ACHN (cell line): ENCODE measurements at regions not wholly inside any gene's neighbourhood (a gene's known extent, or its start where the extent isn't known, plus 50 kb on each side); places are given as distances from the start of the nearest gene placed in this dataset.
"Not testable (repeated sequence)": the region's sequence is repeated elsewhere in the genome, so short reads cannot be mapped to it uniquely, and the experiment has no call there.

Source experiments
- DNase-seq: peaks from one replicate; pipeline ENCODE4 v3.0.0-alpha.2; 2015
- in situ Hi-C: cut with HindIII; loops from 2 replicates; pipeline ENCODE4 v1.10.0; 2017; ENCODE audit warnings: low sequenced_read_pairs, low pct_ligation_motif_present, low pct_unique_long_range_greater_than_20kb

DNA sequence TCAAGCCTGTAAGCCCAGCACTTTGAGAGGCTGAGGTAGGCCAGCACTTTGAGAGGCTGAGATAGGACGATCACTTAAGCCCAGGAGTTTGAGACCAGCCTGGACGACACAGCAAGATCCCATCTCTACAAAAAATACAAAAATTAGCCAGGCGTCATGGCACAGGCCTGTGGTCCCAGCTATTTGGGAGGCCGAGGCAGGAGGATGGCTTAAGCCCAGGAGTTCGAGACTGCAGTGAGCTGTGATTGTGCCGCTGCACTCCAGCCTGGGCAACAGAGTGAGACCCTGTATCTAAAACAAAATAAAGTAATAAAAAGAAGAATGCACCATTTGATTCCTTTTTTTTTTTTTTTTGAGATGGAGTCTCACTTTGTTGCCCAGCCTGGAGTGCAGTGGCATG lies 76.4 kb upstream of the NCOR2 start:
- DNase-seq, in situ Hi-C loops: not testable (repeated sequence)

DNA sequence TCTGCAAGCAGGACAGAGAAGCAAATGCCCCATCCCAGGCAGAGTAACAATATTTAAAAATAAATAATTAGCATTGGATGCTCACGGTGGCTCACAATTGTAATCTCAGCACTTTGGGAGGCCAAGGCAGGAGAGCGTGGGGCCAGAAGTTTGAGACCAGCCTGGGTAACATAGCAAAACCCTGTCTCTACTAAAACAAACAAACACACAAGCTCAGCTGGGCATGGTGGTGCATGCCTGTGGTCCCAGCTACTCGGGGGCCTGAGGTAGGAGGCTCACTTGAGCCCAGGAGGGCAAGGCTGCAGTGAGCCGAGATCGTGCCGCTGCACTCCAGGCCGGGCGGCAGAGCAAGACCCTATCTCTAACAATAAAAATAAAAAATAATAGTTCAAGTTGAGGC lies 74.7 kb upstream of the NCOR2 start:
- no peak for DNase-seq
- in situ Hi-C loops = no loop called here

DNA sequence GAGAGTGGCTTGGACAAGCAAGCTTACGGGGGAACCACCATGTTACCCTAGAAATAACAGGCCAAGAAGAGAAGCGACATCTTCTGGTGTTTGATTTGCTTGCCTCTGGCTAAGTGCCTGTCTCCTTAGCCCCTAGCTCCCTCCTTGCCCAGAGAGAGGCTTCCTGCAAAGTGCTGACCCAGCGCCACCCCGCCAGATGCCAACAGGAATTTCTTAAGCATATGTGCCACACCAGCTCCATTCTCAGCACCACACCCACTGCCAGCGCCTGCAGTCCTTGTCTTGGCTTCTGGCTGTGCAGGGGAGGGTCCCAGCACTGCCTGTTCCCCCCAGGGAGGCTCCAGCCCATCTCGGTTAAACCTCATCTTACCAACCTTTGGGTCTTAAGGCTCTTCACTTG lies 74.2 kb upstream of the NCOR2 start:
- no peak for DNase-seq
- in situ Hi-C loops = no loop called here

DNA sequence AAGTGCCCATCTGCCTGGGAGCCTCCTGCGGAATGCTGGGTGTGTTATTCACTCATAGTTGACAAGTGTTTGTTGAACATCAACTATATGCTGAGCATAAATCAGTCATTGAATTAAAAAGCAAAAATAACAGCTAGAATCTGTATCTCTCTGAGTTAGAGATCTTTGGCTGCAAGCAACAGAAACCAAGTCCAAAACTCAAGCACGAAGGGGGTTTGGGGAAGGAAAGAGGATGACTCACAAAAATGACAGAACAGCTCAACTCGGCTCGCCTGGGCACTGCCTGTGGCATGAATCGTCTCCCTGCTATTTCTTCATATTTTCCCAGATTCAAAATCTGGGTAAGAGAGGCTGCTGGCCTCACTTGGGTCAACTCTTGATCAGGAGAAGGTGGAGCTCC lies 72.6 kb upstream of the NCOR2 start:
- DNase-seq = peak; percentile 31
- in situ Hi-C loops = no loop called here

DNA sequence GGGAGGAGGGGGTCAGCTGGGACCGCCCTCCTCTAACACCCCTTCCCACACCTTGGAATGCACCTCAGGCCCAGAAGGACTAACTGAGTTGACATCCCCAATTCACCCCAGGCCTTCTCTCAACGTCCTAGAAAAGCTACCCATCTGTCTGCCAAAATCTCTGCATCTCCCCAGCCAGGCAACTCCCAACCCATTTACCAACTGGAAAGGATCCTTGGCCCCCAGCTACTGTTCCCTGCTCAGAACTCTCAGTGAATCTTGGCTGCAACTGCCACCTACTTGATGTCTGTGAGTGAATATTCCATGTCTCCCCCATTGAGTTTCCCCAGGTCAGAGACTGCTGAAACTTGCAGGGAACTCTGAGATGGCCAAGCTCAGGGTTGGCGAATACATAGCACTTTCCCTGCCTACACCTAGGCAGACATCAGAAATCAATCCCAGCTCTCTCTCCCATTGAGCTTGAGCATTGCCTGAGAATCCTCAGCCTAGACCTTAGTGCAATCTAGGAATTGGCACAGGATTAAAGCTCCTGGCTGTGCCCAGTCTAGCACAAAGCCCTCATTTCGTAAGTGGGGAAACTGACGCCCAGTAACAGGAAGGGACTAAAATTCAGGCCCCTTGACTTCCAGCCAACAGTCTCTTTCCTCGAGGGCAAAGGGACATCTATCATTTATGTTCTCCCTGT lies 71.9 kb upstream of the NCOR2 start:
- DNase-seq = no peak
- in situ Hi-C loops = no loop called here

DNA sequence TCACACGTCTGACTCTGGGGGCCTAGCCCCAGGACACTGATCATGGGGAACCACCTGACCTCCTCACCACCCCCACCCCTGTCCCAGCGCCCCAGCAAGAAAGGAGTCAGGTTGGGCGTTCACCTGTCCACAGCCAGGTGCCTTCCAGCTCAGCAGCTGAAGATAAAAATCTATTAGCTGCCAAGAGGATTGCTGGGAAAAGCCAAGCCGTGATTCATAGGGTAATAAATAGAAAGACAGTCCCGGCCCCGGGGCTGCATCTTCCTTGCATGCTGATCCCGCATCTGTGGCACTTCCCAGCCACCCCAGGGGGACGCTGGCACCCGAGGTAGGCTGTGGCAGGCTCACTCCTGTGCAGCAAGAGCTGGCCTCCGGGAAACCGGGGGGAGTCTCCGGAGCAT lies 70.2 kb upstream of the NCOR2 start:
- no peak for DNase-seq
- in situ Hi-C loops = no loop called here

DNA sequence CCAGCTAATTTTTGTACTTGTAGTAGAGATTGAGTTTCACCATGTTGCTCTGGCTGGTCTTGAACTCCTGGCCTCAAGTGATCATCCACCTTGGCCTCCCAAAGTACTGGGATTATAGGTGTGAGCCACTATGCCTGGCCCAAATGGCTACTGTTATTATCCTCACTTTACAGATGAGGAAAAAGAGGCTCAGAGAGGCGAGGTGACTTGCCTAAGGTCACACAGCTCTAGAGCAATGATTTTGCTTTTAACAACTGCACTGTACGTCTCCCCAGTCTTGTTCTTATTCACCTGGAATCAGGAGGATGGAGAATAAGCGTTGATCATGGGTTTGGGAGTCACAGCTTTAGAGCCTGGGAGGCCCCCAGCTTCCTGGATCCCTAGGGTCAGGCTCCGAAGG lies 69.8 kb upstream of the NCOR2 start:
- in situ Hi-C loops = no loop called here

DNA sequence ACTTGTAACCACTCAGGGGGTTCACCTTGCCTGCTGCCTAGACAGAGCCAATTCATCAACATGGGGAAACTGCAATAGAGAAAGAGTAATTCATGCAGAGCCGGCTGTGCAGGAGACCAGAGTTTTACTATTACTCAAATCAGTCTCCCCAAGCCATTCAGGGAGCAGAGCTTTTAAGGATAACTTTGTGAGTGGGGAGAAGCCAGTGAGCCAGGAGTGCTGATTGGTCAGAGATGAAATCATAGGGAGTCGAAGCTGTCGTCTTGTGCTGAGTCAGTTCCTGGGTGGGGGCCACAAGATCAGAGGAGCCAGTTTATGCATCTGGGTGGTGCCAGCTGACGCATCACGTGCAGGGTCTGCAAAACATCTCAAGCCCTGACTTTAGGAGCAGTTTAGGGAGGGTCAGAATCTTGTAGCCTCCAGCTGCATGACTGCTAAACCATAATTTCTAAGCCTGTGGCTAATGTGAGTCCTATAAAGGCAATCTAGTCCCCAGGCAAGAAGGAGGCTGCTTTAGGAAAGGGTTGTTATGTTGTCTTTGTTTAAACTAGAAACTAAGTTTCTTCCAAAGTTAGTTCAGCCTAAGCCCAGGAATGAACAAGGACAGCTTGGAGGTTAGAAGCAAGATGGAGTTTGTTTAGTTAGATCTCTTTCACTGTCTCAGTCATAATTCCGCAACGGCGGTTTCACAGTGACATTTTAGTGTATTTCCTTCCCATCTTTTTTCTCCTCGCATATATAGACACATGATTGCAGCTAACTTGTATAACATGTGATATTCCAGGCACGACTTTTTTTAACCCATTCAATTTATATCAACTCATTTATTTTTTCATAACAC lies 68.9 kb upstream of the NCOR2 start:
- in situ Hi-C loops = no loop called here
- DNase-seq = peak; percentile 44

More for the DNA sequence above, 69.8 kb upstream of the NCOR2 start:
- no peak for DNase-seq

DNA sequence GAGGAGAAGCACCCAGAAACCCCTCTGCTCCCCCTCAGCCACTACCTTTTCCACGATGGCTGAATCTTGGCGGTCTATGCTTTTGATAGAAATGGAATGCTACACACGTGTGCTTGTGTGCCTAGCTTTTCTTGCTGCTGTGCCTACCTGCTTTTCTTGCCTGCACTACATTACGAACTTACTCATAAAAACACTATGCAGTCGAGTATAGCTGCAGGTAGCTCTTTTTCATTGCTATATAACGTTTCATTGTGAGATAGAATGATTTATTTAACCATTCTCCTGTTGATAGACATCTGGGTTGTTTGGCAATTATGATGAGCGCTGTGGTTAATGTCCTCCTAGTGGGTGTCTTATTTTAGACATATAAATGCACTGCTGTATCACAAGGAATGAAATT lies 67.9 kb upstream of the NCOR2 start:
- no peak for DNase-seq
- in situ Hi-C loops = no loop called here

DNA sequence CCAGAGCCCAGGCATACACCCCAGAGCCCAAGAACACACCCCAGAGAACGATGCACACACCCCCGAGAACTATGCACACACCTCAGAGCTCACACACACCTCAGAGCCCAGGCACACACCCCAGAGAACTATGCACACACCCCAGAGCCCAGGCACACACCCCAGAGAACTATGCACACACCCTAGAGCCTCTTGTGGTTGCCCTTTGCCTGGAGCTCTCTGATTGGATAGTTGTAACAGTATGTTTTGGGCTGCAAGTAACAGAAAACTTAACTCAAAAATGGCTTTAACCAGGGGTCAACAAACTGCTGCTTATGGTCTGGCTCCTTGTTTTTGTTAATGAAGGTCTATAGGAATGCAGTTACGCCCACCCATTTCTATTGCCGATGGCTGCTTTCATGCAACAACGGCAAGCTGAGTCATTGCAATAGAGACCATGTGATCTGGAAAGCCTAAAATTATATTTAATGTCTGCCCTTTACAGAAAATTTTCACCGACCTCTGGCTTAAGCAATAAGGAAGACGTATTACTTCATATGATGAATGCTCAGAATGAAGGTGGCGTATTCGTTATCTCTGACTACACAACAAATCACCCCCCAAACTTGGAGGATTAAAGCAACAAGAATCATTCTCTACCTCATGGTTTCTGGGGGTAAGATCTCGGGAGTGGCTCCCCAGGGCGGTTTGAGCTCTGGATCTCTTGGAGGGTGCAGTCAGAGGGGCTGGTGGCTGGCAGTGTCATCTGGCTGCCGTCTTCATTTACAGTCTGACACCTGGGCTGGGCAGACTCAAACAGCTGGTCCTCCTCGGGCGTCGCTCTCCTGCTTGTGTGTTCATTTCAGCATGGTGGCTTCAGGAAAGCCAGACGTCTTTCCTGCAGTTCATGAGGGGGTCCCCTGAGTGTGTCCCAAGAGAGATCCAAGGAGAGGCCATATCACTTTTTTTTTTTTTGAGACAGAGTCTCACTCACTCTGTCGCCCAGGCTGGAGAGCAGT lies 66.3 kb upstream of the NCOR2 start:
- in situ Hi-C loops = no loop called here
- no peak for DNase-seq

DNA sequence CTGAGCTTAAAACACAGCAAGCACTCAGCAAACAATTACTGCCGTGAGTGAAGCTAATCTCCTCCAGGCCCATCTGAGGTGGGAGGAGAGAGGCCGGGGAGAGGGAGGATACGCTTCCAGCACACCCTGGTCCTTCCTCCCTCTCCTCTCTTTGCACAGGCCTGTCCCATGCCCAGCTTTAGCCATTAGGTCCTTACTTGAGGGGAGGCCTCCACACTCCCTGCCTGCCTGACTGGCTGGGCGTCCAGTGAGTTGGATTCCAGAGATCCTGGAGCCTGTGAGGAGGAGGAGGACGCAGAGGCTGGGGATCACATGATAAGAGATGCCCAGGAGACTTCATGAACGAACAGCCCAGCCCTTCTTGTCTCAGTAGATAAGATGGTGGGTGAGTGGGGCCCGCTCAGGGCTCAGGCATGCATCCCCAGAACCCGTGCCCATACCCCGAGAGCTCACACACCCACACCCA lies 65.1 kb upstream of the NCOR2 start:
- no peak for DNase-seq
- in situ Hi-C loops = no loop called here

DNA sequence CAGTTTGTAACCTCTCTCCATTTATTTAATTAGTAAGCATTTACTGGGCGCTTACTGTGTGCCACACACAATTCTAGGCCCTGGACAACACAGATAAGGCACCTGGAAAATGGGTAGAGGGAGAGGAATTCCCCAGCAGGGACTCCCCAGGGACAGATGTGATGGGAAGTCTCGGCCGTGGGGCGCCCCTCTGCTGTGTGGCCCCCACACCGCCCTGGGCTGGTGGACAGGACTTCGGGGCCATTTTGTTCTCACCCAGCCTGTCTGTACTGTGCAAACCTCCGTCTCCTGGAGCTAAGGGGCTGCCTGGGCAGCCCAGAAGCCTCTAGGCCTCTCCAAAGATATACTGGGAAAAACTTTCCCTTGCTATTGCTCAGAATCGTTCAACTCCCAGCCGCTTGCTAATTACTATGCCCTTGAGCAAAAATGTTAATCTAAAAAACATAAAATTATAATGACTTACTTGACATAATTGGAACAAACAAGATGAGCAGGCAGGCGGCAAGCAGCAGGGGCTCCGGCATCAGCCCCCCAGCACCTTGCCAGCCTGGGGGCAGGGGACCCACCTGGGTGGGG lies 64.4 kb upstream of the NCOR2 start:
- in situ Hi-C loops = no loop called here
- no peak for DNase-seq

DNA sequence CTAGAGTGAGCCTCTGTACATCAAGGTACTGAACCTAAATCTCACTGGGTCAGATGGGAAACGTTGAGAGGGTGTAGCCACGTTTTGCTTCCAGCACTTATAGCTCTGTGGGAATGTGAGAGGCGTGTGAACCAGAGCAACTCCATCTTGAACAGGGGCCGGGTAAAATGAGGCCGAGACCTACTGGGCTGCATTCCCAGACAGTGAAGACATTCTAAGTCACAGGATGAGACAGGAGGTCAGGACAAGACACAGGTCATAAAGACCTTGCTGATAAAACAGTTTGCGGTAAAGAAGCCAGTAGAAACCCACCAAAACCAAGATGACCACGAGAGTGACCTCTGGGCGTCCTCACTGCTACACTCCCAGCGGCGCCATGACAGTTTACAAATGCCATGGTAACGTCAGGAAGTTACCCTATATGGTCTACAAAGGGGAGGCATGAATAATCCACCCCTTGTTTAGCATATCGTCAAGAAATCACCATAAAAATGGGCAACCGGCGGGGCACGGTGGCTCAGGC lies 63.4 kb upstream of the NCOR2 start:
- no peak for DNase-seq
- in situ Hi-C loops = no loop called here

DNA sequence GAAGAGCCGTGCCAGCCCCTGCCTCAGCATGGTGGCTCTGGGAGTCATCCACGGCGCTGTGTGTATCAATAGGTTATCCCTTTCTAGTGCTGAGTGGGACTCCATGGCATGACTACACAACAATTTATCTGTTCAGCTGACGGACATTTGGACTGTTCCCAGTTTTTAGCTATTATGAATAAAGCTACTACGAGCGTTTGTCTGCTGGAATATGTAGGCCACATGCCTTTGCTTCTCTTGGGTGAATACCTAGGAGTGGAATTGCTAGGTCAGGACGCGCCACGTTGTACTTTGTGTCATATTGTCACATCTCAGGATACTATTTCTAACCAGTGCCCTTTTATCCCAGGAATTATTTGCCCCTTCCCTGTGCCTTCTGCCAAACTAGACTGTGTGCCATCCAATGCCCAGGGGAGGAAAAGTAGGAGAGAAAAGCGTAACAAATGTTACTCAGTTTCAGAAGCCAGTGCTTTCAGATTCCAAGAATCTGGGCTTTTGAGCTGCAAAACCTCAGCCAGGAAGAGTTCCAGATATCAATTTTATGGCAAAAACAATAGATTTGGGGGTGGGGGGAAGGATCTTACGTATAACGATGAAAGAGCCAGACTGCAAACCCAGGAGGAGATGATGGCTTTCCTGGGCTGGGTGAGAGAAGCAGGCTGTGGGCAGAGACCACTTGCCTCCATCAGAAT lies 62.5 kb upstream of the NCOR2 start:
- in situ Hi-C loops = no loop called here
- DNase-seq = no peak

DNA sequence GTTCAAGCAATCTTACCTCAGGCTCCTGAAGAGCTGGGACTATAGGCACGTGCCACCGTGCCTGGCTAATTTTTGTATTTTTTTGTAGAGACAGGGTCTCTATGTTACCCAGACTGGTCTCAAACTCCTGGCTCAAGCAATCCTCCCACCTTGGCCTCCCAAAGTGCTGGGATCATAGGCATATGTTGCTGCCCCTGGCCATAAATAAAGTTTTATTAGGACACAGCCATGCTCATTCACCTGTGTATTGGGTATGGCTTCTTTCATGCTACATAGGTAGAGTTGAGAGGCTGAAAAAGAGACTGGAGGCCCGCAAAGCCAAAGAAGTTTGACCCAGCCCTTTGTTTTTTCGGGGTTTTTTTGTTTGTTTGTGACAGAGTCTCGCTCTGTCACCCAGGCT lies 61.7 kb upstream of the NCOR2 start:
- in situ Hi-C loops = no loop called here
- no peak for DNase-seq

DNA sequence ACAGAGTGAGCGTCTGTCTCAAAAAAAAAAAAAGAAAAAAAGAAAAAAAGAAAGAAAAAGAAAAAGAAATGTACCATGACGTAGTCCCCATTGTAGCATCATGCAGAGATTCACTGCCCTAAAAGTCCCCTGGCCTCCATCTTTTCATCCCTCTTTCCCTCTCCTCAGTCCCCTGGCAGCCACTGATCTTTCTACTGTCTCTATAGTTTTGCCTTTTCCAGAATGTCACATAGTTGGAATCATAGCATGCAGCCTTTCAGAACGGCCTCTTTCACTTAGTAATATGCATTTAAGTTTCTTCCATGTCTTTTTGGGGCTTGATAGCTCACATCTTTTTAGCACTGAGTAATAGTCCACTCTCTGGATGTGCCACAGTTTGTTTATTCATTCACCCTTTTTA lies 60.5 kb upstream of the NCOR2 start:
- DNase-seq = no peak
- in situ Hi-C loops = no loop called here

DNA sequence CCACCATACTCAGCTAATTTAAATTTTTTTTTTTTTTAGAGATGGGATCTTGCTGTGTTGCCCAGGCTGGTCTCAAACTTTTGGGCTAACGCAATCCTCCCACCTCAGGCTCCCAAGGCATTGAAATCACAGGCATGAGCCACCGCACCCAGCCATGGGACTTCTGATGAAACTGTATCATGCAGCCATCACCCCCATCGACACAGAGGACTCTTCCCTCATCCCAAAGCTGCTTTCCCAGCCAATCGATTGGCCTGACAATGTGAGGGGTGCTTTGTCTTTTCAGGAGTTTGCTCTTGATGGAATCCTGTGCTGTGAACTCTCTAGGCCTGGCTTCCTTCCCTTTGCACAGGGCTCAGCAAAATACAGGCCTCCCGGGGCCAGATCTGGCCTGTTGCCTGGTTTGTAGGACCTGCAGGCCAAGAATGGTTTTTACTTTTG lies 59.6 kb upstream of the NCOR2 start:
- in situ Hi-C loops = no loop called here
- no peak for DNase-seq
